Neural cell (in vitro differentiated cells): ENCODE measurements at regions not wholly inside any gene's neighbourhood (a gene's known extent, or its start where the extent isn't known, plus 50 kb on each side); places are given as distances from the start of the nearest gene placed in this dataset.

Source experiments
- H2AFZ ChIP-seq: fragments of 200-600, 300-800 bp; sonication (generic), shearing (Covaris generic); 2 replicates; pipeline ENCODE4 v1.6.0; 2014; ENCODE audit warnings: low read depth, mild to moderate bottlenecking, antibody characterized with exemption, low read length, moderate library complexity
- H3F3A ChIP-seq: fragments of 200-600 bp; shearing (Covaris generic); 2 replicates; pipeline ENCODE4 v1.6.1; 2016; ENCODE audit warnings: mild to moderate bottlenecking, moderate library complexity, mixed read lengths, antibody characterized with exemption, low read length; ENCODE audit not compliant: insufficient read depth, poor library complexity, severe bottlenecking
- H3K27ac ChIP-seq: fragments of 200-600, 300-800 bp; sonication (generic), shearing (Covaris generic); 2 replicates; pipeline ENCODE4 v1.5.1; 2014; ENCODE audit warnings: mild to moderate bottlenecking, low read length, moderate library complexity
- H3K27me3 ChIP-seq: fragments of 300-800, 200-600 bp; sonication (generic), shearing (Covaris generic); 2 replicates; pipeline ENCODE4 v1.6.0; 2014; ENCODE audit warnings: mild to moderate bottlenecking, low read depth, low read length, moderate library complexity; ENCODE audit not compliant: insufficient read depth
- H3K36me3 ChIP-seq: fragments of 300-800, 200-600 bp; sonication (generic), shearing (Covaris generic); 2 replicates; pipeline ENCODE4 v1.5.1; 2014; ENCODE audit warnings: mild to moderate bottlenecking, antibody characterized with exemption, low read length, moderate library complexity; ENCODE audit not compliant: insufficient read depth
- H3K4me2 ChIP-seq: fragments of 300-800, 200-600 bp; sonication (generic), shearing (Covaris generic); 2 replicates; pipeline ENCODE4 v1.6.0; 2014; ENCODE audit warnings: mild to moderate bottlenecking, low read length
- H3K4me3 ChIP-seq: fragments of 300-800, 200-600 bp; sonication (generic), shearing (Covaris generic); 2 replicates; pipeline ENCODE4 v1.5.1; 2014; ENCODE audit warnings: mild to moderate bottlenecking, low read length, moderate library complexity
- H3K79me2 ChIP-seq: fragments of 200-600 bp; shearing (Covaris generic); replicated peaks from 2 replicates; pipeline ENCODE4 v1.6.0; 2014; ENCODE audit warnings: mild to moderate bottlenecking, low read length, moderate library complexity; ENCODE audit not compliant: insufficient read depth
- H3K9ac ChIP-seq: fragments of 300-800, 200-600 bp; sonication (generic), shearing (Covaris generic); 2 replicates; pipeline ENCODE4 v1.6.1; 2016; ENCODE audit warnings: mild to moderate bottlenecking, low read length, mixed read lengths
- H3K9me2 ChIP-seq: fragments of 200-600 bp; shearing (Covaris generic); 2 replicates; pipeline ENCODE4 v1.6.1; 2016; ENCODE audit warnings: mild to moderate bottlenecking, low read length, mixed read lengths; ENCODE audit not compliant: insufficient read depth
- H3K9me3 ChIP-seq: fragments of 200-600, 300-800 bp; sonication (generic), shearing (Covaris generic); 2 replicates; pipeline ENCODE4 v1.6.1; 2016; ENCODE audit warnings: mild to moderate bottlenecking, mixed run types, low read length, moderate library complexity, mixed read lengths
- H4K20me1 ChIP-seq: fragments of 200-600 bp; shearing (Covaris generic); 2 replicates; pipeline ENCODE4 v1.6.1; 2016; ENCODE audit warnings: mild to moderate bottlenecking, mixed run types; ENCODE audit not compliant: insufficient read depth
- CTCF ChIP-seq: fragments of 450-650 bp; IDR thresholded peaks from 2 replicates; pipeline ENCODE4 v1.5.1; 2014; ENCODE audit warnings: antibody characterized with exemption, mild to moderate bottlenecking, moderate library complexity; ENCODE audit not compliant: poor library complexity, severe bottlenecking
- EP300 ChIP-seq: fragments of 450-650 bp; conservative IDR thresholded peaks from 2 replicates; pipeline ENCODE4 v1.6.1; 2014; ENCODE audit warnings: antibody characterized with exemption, mild to moderate bottlenecking, moderate library complexity; ENCODE audit not compliant: poor library complexity, severe bottlenecking
- EZH2 ChIP-seq: fragments of 200-600, 300-800 bp; shearing (Covaris generic), sonication (generic); IDR thresholded peaks from 2 replicates; pipeline ENCODE4 v1.6.1; 2014; ENCODE audit warnings: antibody characterized with exemption, low read length, borderline replicate concordance, mild to moderate bottlenecking; ENCODE audit not compliant: insufficient read depth, poor library complexity, severe bottlenecking
- MXI1 ChIP-seq: fragments of 450-650 bp; conservative IDR thresholded peaks from 2 replicates; pipeline ENCODE4 v1.6.1; 2014; ENCODE audit warnings: antibody characterized with exemption, mild to moderate bottlenecking; ENCODE audit not compliant: poor library complexity, severe bottlenecking
- POLR2AphosphoS5 ChIP-seq: IDR thresholded peaks from 2 replicates; pipeline ENCODE4 v1.6.1; 2012
- RAD21 ChIP-seq: fragments of 450-650 bp; conservative IDR thresholded peaks from 2 replicates; pipeline ENCODE4 v1.6.1; 2014; ENCODE audit warnings: antibody characterized with exemption, mild to moderate bottlenecking, moderate library complexity
- REST ChIP-seq: IDR thresholded peaks from 2 replicates; pipeline ENCODE4 v1.6.1; 2012; ENCODE audit warnings: borderline replicate concordance
- SMC3 ChIP-seq: fragments of 450-650 bp; conservative IDR thresholded peaks from 2 replicates; pipeline ENCODE4 v1.6.1; 2014; ENCODE audit warnings: antibody characterized with exemption, mild to moderate bottlenecking, moderate library complexity; ENCODE audit not compliant: poor library complexity
- TAF1 ChIP-seq: IDR thresholded peaks from 2 replicates; pipeline ENCODE4 v1.6.1; 2012; ENCODE audit warnings: low read depth

- Histone ChIP-seq H3K4me2 (no peak overlapping the region), H3K4me3 (no peak overlapping the region), H4K20me1 (no peaks in the 10 kb centered on the region), H3K9ac (no peak overlapping the region), H3K27ac (no peak overlapping the region), H2AFZ (no peak overlapping the region), H3F3A (no peaks in the 10 kb centered on the region), H3K9me2 (no peaks in the 10 kb centered on the region), H3K36me3 (no peaks in the 10 kb centered on the region), H3K27me3 (no peaks in the 10 kb centered on the region), H3K79me2 (no peaks in the 10 kb centered on the region), H3K9me3 (no peaks in the 10 kb centered on the region)
- TF ChIP-seq REST (peak; percentile 19), EZH2 (no peak), POLR2AphosphoS5 (peak; percentile 65), EP300 (peak; percentile 89)
These were observed 126.2 kb upstream of the RBFOX1 start for GRCh38 chr16:7206469-7206868.

GRCh38 chr16:7200320-7200719 lies 132.3 kb upstream of the RBFOX1 start:
- H3K36me3 ChIP-seq = no peaks in the 10 kb centered on the region
- no peaks in the 10 kb centered on the region for H3F3A ChIP-seq
- H3K9me2 ChIP-seq = no peaks in the 10 kb centered on the region
- TF ChIP-seq REST (no peak), CTCF (no peak), MXI1 (no peak), RAD21 (no peak), EZH2 (no peak), POLR2AphosphoS5 (peak; percentile 79), SMC3 (no peak), EP300 (peak; percentile 89), TAF1 (no peak)
- H3K79me2 ChIP-seq = no peaks in the 10 kb centered on the region
- H3K27ac ChIP-seq = no peak overlapping the region
- no peak overlapping the region for H3K4me2 ChIP-seq
- H3K9ac ChIP-seq = no peak overlapping the region
- H3K27me3 ChIP-seq = no peaks in the 10 kb centered on the region
- H3K9me3 ChIP-seq = no peaks in the 10 kb centered on the region
- H3K4me3 ChIP-seq = no peak overlapping the region
- no peaks in the 10 kb centered on the region for H4K20me1 ChIP-seq
- no peak overlapping the region for H2AFZ ChIP-seq
